22Rv1 (cell line): ENCODE measurements at regions not wholly inside any gene's neighbourhood (a gene's known extent, or its start where the extent isn't known, plus 50 kb on each side); places are given as distances from the start of the nearest gene placed in this dataset.

Experiments
- H3K27ac ChIP-seq: fragments of 450-650 bp; 2 replicates; pipeline ENCODE4 v1.5.1; 2017
- ZFX ChIP-seq: fragments of 450-650 bp; IDR thresholded peaks from 2 replicates; pipeline ENCODE4 v1.6.1; 2017; ENCODE audit warnings: antibody characterized with exemption, borderline replicate concordance
- TF ChIP-seq, protein P1 (sequence below): fragments of 450-650 bp; IDR thresholded peaks from 2 replicates; pipeline ENCODE4 v1.5.1; 2017; ENCODE audit warnings: mild to moderate bottlenecking

DNA sequence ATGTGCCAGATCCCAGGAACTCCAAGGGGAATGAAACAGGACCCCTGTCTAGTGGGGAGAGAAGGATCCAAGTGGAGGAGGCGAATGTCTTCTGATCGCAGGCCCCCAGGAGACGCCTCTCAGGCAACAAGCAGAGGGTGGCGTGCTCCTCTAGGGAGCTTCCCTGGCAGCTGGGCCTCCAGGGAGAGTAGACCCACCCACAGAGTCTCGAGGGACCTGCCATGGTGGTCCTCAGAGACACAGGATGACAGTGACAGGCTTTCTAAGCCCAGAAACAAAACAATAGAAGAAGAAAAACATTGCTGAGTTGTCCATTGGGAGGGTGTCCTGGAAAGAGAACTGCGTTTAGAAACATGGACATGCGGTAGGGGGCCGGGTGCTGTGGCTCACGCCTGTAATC lies 140.6 kb upstream of the MAP1LC3B2 start:
- no peak overlapping the region for H3K27ac ChIP-seq
- TF ChIP-seq, protein P1, sequence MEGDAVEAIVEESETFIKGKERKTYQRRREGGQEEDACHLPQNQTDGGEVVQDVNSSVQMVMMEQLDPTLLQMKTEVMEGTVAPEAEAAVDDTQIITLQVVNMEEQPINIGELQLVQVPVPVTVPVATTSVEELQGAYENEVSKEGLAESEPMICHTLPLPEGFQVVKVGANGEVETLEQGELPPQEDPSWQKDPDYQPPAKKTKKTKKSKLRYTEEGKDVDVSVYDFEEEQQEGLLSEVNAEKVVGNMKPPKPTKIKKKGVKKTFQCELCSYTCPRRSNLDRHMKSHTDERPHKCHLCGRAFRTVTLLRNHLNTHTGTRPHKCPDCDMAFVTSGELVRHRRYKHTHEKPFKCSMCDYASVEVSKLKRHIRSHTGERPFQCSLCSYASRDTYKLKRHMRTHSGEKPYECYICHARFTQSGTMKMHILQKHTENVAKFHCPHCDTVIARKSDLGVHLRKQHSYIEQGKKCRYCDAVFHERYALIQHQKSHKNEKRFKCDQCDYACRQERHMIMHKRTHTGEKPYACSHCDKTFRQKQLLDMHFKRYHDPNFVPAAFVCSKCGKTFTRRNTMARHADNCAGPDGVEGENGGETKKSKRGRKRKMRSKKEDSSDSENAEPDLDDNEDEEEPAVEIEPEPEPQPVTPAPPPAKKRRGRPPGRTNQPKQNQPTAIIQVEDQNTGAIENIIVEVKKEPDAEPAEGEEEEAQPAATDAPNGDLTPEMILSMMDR = no peak
- no peak for TF ChIP-seq ZFX

DNA sequence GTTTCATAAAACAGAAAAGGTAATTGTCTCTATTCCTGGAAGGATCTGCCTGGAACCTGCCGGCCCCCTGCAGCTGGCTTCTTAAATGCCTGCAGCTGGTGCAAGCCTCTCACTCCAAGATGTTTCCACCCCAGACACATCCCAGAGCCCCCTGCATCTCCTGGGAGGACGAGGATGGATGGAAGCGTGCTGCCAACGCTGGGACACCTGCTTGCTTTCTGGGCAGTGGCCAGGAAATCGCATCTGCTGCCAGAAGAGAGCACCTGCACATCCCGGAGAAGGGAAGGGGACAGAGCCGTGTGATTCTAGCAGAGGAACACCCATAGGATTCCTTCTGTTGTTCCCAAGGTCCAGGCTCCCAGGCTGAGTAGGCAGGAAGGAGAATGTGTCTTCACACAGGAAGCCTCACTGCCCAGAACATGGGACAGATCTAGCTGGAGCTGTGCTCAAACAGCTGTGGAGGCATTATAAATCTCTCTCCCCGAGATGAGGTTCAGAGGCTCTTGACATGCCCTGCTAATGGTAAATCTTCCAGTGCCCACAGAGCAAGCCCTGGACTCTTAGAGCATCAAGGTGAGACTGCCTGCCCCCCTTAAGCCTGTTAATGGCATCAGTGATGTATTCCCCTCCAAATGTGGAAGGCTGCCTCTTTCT lies 138.8 kb upstream of the MAP1LC3B2 start:
- no peak overlapping the region for H3K27ac ChIP-seq
- TF ChIP-seq, protein P1 = no peak

DNA sequence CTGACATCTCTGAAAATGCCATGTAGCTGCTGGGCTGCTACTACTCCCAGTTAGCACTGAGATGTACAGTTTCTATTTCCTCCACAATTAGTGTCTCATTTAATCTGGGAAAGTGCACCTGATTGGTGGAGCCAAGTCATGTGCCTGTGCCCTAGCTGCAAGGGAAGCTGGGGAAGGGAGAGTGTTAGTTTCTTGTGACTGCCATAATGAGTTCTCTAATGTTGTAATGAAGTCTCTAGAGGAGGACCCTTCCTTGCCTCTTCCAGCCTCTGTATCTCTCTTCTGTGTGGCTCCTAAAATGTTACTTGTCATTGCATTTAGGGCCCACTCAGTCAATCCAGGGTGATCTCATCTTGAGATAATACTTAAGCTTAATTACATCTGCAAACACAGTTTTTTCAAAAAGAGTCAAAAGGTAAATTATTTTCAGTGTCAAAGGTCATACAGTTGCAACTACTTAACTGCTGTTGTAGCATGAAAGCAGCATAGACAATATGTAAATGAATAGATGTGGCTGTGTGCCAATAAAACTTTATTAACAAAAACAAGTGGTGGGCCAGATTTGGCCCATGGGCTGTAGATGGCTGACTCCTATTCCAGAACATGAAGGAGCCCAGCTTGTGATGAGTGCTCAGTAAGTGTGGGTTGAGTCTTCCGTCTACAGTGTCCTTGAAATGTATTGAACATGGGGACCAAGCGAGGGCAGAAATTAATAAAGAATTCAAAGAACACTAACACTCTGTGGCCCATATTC lies 137.2 kb upstream of the MAP1LC3B2 start:
- TF ChIP-seq ZFX = no peak
- TF ChIP-seq, protein P1 = no peak
- H3K27ac ChIP-seq = no peak overlapping the region

DNA sequence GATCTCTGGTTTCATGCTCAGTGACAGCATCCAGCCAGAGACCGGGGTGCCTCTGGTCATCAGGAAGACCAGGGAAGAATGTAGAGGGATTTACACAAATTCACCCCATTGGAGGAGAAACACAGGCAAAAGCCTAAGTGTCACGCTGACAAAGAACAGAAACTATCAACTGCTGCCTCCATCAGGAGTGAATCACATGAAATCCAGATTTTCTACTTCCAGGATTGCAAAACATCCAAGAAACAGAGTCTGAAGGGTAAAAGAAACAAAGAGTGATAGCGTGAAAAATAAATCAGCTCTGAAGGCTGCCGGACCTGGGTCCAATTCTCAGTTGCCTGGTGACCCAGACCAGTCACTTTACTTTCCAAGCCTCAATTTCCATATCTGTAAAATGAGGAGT lies 136.1 kb upstream of the MAP1LC3B2 start:
- TF ChIP-seq, protein P1 = no peak
- TF ChIP-seq ZFX = no peak
- no peak overlapping the region for H3K27ac ChIP-seq

GRCh38 chr12:116425256-116426193 lies 133.7 kb upstream of the MAP1LC3B2 start:
- TF ChIP-seq, protein P1 = no peak
- no peak for TF ChIP-seq ZFX
- H3K27ac ChIP-seq = no peak overlapping the region

- TF ChIP-seq, protein P1 = no peak
- no peak for TF ChIP-seq ZFX
- no peak overlapping the region for H3K27ac ChIP-seq
Observed at GRCh38 chr12:116426391-116427136, 132.6 kb upstream of the MAP1LC3B2 start.
